WERI-Rb-1 (cell line): ENCODE measurements at regions not wholly inside any gene's neighbourhood (a gene's known extent, or its start where the extent isn't known, plus 50 kb on each side); places are given as distances from the start of the nearest gene placed in this dataset.

Experiments
- DNase-seq: peaks from one replicate; pipeline ENCODE4 v3.0.0-alpha.2; 2020
- H3K27ac ChIP-seq: fragments of 250-450 bp; sonication (Bioruptor Pico); 2 replicates; pipeline ENCODE4 v1.5.1; 2020; ENCODE audit warnings: mild to moderate bottlenecking, moderate library complexity
- H3K27me3 ChIP-seq: fragments of 250-450 bp; sonication (Bioruptor Pico); 2 replicates; pipeline ENCODE4 v1.5.1; 2021; ENCODE audit warnings: mild to moderate bottlenecking, low read depth, moderate library complexity; ENCODE audit not compliant: insufficient read depth, severe bottlenecking
- H3K36me3 ChIP-seq: fragments of 250-450 bp; sonication (Bioruptor Pico); 2 replicates; pipeline ENCODE4 v1.5.1; 2020; ENCODE audit warnings: mild to moderate bottlenecking, moderate library complexity
- H3K4me3 ChIP-seq: 2 replicates; pipeline ENCODE4 v1.5.1; 2011; ENCODE audit warnings: low read depth, mild to moderate bottlenecking, control low read depth, low read length
- H3K9me3 ChIP-seq: fragments of 250-450 bp; sonication (Bioruptor Pico); 2 replicates; pipeline ENCODE4 v1.5.1; 2021; ENCODE audit warnings: mild to moderate bottlenecking, moderate library complexity; ENCODE audit not compliant: severe bottlenecking
- TF ChIP-seq, protein P1 (sequence below): IDR thresholded peaks from 2 replicates; pipeline ENCODE4 v1.5.1; 2011; ENCODE audit warnings: low read depth, mild to moderate bottlenecking, control low read depth, inconsistent platforms, low read length

GRCh38 chr2:200013906-200014305, 58.5 kb downstream of the MAIP1 start:
- H3K4me3 ChIP-seq: no peak overlapping the region
- no peak for DNase-seq
- no peaks in the 10 kb centered on the region for H3K9me3 ChIP-seq
- no peaks in the 10 kb centered on the region for H3K36me3 ChIP-seq
- TF ChIP-seq, protein P1, sequence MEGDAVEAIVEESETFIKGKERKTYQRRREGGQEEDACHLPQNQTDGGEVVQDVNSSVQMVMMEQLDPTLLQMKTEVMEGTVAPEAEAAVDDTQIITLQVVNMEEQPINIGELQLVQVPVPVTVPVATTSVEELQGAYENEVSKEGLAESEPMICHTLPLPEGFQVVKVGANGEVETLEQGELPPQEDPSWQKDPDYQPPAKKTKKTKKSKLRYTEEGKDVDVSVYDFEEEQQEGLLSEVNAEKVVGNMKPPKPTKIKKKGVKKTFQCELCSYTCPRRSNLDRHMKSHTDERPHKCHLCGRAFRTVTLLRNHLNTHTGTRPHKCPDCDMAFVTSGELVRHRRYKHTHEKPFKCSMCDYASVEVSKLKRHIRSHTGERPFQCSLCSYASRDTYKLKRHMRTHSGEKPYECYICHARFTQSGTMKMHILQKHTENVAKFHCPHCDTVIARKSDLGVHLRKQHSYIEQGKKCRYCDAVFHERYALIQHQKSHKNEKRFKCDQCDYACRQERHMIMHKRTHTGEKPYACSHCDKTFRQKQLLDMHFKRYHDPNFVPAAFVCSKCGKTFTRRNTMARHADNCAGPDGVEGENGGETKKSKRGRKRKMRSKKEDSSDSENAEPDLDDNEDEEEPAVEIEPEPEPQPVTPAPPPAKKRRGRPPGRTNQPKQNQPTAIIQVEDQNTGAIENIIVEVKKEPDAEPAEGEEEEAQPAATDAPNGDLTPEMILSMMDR: no peak
- H3K27me3 ChIP-seq: no peaks in the 10 kb centered on the region
- no peak overlapping the region for H3K27ac ChIP-seq

DNA sequence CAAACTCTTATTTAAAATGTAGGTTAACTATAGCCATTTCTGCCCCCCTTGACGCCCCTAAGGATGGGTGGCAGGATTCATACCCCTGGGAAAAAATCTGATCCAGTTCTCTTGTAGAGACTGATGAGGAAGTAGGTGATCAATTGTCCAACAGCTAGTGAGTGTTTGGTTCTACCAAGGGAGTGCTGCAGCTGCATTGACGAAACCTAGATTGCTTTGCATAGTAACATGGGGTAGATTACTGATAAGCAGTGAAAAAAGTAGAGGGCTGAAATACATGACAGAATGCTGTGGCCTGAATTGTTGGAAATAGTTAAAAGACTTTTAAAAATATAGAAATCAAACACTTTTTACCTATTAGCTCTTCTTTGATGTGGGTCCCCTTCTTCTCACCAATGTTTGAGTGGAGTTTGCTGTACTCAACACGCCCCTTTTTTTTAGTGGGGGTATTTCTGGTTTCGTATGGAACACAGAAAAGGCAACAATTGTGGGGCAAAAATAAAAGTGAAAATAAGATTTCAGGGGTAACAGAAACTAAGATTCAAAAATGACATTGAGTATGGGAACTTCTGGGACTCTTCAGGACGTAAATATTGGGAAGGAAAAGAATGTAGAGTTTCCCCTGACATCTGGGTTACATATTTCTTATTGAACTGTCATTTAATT, 66.2 kb downstream of the MAIP1 start:
- no peak for DNase-seq
- Histone ChIP-seq H3K9me3 (no peaks in the 10 kb centered on the region), H3K27ac (no peak overlapping the region), H3K27me3 (no peaks in the 10 kb centered on the region), H3K36me3 (no peaks in the 10 kb centered on the region), H3K4me3 (no peak overlapping the region)
- TF ChIP-seq, protein P1: no peak

DNA sequence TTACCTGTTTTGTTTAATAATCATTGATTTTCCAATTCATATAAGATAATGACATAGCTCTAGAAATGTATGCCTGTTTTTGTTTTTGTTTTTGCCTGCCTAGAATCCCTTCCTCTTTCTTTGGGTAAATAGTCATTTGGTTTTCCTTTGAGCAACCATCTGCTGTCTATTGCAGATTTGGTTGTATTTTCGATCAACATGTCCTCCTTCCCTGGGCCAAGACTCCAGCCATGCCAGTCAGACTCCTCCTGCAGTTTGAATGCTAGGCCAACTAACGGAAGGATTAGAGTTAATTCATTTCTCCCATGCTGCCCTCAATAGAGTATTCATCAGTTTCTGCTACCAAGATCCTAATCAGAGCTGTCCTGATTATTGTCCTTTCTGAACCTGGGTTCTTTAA, 67.1 kb downstream of the MAIP1 start:
- no peak overlapping the region for H3K4me3 ChIP-seq
- no peaks in the 10 kb centered on the region for H3K27me3 ChIP-seq
- DNase-seq: no peak
- no peaks in the 10 kb centered on the region for H3K9me3 ChIP-seq
- no peak overlapping the region for H3K27ac ChIP-seq
- no peaks in the 10 kb centered on the region for H3K36me3 ChIP-seq
- TF ChIP-seq, protein P1: no peak

DNA sequence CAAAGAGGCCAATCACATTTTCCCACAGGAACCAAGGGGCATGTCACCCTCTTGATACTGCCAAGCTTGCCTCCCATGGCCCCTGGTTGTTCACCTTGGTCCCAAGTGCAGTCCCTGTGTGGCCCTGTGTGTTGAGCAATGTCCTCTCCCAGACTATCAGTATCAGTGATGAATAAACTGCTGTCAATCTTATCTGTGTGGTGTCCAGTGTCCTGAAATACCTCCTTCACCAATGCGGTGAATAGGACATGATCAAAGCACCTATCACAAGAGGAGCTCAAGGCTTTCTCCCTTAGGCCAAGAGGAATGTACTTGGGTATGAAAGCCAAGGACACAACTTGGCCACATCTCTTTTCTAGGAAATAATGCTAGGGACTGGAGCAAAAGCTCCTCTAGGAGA, 68.2 kb downstream of the MAIP1 start:
- TF ChIP-seq, protein P1: no peak
- Histone ChIP-seq H3K27me3 (no peaks in the 10 kb centered on the region), H3K9me3 (no peaks in the 10 kb centered on the region), H3K4me3 (no peak overlapping the region), H3K27ac (no peak overlapping the region), H3K36me3 (no peaks in the 10 kb centered on the region)
- no peak for DNase-seq

DNA sequence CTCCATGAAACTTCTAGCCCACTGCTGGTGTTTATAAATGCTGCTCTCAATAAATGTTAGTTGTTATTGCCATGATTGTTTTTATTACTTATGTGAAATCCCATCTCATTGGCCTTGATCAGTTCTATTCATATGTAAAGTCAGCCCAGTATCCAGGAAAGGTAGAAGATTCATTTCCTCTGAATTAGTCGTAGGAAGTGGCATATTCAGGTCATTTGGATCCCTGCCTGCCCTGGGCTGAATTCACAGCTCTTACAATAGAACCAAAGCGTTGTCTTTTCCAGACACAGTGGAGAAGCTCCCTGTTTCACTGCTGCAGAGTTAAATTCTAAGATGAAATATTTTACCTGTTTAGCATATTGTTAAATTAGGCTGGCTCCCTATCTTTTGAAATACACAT, 70.3 kb downstream of the MAIP1 start:
- H3K27me3 ChIP-seq: no peaks in the 10 kb centered on the region
- H3K36me3 ChIP-seq: no peaks in the 10 kb centered on the region
- TF ChIP-seq, protein P1: no peak
- no peak for DNase-seq
- H3K27ac ChIP-seq: no peak overlapping the region
- H3K9me3 ChIP-seq: no peaks in the 10 kb centered on the region
- no peak overlapping the region for H3K4me3 ChIP-seq
